Uterus (tissue), 3 donors: ENCODE measurements at regions not wholly inside any gene's neighbourhood (a gene's known extent, or its start where the extent isn't known, plus 50 kb on each side); places are given as distances from the start of the nearest gene placed in this dataset.

Source experiments
- DNase-seq, 2 donors: peaks; one replicate each; pipeline ENCODE4 v3.0.0-alpha.2; 2019 to 2020
- H3K27ac ChIP-seq, 2 donors: fragments of 200-600 bp; sonication (generic); 1 replicate in 1 of 2; 2 replicates in 1 of 2; pipeline ENCODE4 v1.5.1; 2016 to 2018
- H3K27me3 ChIP-seq, 2 donors: fragments of 200-600 bp; sonication (generic); one replicate each; pipeline ENCODE4 v1.5.1; 2018 to 2019; ENCODE audit warnings: control low read depth in 1 of 2
- H3K36me3 ChIP-seq, 2 donors: fragments of 200-600 bp; sonication (generic); one replicate each; pipeline ENCODE4 v1.5.1; 2019; ENCODE audit warnings: control low read depth in 1 of 2
- H3K4me1 ChIP-seq, 2 donors: fragments of 200-600 bp; sonication (generic); one replicate each; pipeline ENCODE4 v1.5.1; 2018 to 2019; ENCODE audit warnings: control low read depth in 1 of 2
- H3K4me3 ChIP-seq, 2 donors: fragments of 200-600 bp; sonication (generic); 1 replicate in 1 of 2; 2 replicates in 1 of 2; pipeline ENCODE4 v1.5.1; 2018 to 2019; ENCODE audit warnings: mild to moderate bottlenecking in 1 of 2
- H3K9me3 ChIP-seq, 2 donors: fragments of 200-600 bp; sonication (generic); one replicate each; pipeline ENCODE4 v1.5.1; 2019; ENCODE audit warnings: control low read depth in 1 of 2
- CTCF ChIP-seq, 4 experiments: fragments of 200-600 bp in 2 of 4; fragments of 450-650 bp in 2 of 4; sonication (generic) in 2 of 4; IDR thresholded peaks; one replicate each; pipeline ENCODE4 v1.5.1; 2016 to 2019; ENCODE audit warnings: antibody characterized with exemption in 4 of 4, mild to moderate bottlenecking in 2 of 4, moderate library complexity in 1 of 4
- POLR2A ChIP-seq, 2 donors: fragments of 450-650 bp; IDR thresholded peaks; one replicate each; pipeline ENCODE4 v1.6.1; 2016; ENCODE audit warnings: antibody characterized with exemption in 2 of 2, mild to moderate bottlenecking in 1 of 2, moderate library complexity in 1 of 2
- intact Hi-C: fragments of 100-400 bp; cut with DNase I; formaldehyde crosslinking; loops from one replicate; pipeline ENCODE4 v1.15.1; 2023; ENCODE audit warnings: low total_unique reads
- donor health status: DM: yes; HTN: yes; CAD: no.

GRCh38 chr15:62782071-62782841 is 260.3 kb upstream of the TPM1 start:
- Histone ChIP-seq H3K4me3 (no peak overlapping the region), H3K27me3 (no peaks in the 10 kb centered on the region), H3K4me1 (no peaks in the 10 kb centered on the region), H3K27ac (peak overlapping the region in 1 of 2 donors; percentile 14), H3K36me3 (no peaks in the 10 kb centered on the region), H3K9me3 (no peaks in the 10 kb centered on the region)
- TF ChIP-seq CTCF (IDR thresholded peaks at IDR 0.05) (peak; percentile 36 to 81 (median 60)), POLR2A (IDR thresholded peaks at IDR 0.05) (no peak)
- peak; percentile 62 to 74 for DNase-seq
- intact Hi-C loops: no loop called here

- Histone ChIP-seq H3K9me3 (no peaks in the 10 kb centered on the region), H3K4me3 (no peak overlapping the region), H3K27ac (peak overlapping the region in 1 of 2 donors; percentile 14), H3K27me3 (no peaks in the 10 kb centered on the region), H3K4me1 (no peaks in the 10 kb centered on the region), H3K36me3 (no peaks in the 10 kb centered on the region)
- no peak for DNase-seq
- no peak for TF ChIP-seq CTCF (IDR thresholded peaks at IDR 0.05)
- TF ChIP-seq POLR2A (IDR thresholded peaks at IDR 0.05): no peak
- intact Hi-C loops: no loop called here
These were observed 259.7 kb upstream of the TPM1 start for GRCh38 chr15:62782896-62783295.

GRCh38 chr15:62783303-62783957 is 259.1 kb upstream of the TPM1 start:
- no peak overlapping the region for H3K27ac ChIP-seq
- no peaks in the 10 kb centered on the region for H3K36me3 ChIP-seq
- intact Hi-C loops: no loop called here

GRCh38 chr15:62785881-62786828 is 256.4 kb upstream of the TPM1 start:
- TF ChIP-seq POLR2A (IDR thresholded peaks at IDR 0.05) (no peak), CTCF (IDR thresholded peaks at IDR 0.05) (peak in 1 of 4 experiments; percentile 7)
- intact Hi-C loops: no loop called here

More at GRCh38 chr15:62783303-62783957, 259.1 kb upstream of the TPM1 start:
- Histone ChIP-seq H3K4me1 (no peaks in the 10 kb centered on the region), H3K9me3 (no peaks in the 10 kb centered on the region), H3K4me3 (no peak overlapping the region), H3K27me3 (no peaks in the 10 kb centered on the region)
- no peak for TF ChIP-seq CTCF (IDR thresholded peaks at IDR 0.05)
- no peak for TF ChIP-seq POLR2A (IDR thresholded peaks at IDR 0.05)
- DNase-seq: no peak

More at GRCh38 chr15:62785881-62786828, 256.4 kb upstream of the TPM1 start:
- H3K4me3 ChIP-seq: no peak overlapping the region
- no peaks in the 10 kb centered on the region for H3K4me1 ChIP-seq
- no peaks in the 10 kb centered on the region for H3K27me3 ChIP-seq
- H3K36me3 ChIP-seq: no peaks in the 10 kb centered on the region
- peak overlapping the region in 1 of 2 donors; percentile 52 for H3K27ac ChIP-seq
- H3K9me3 ChIP-seq: no peaks in the 10 kb centered on the region
- DNase-seq: no peak
